OCI-LY3 (cell line): ENCODE measurements at regions not wholly inside any gene's neighbourhood (a gene's known extent, or its start where the extent isn't known, plus 50 kb on each side); places are given as distances from the start of the nearest gene placed in this dataset.

Source experiments
- H2AFZ ChIP-seq: fragments of 200-600, 300-600 bp; shearing (Covaris generic); 2 replicates; pipeline ENCODE4 v1.6.0; 2014; ENCODE audit warnings: antibody characterized with exemption, low read depth, low read length
- H3K27ac ChIP-seq: fragments of 200-600, 300-600 bp; sonication (generic); 2 replicates; pipeline ENCODE4 v1.5.1; 2014; ENCODE audit warnings: mild to moderate bottlenecking, low read length, moderate library complexity, mixed read lengths
- H3K27me3 ChIP-seq: fragments of 200-600, 300-600 bp; sonication (generic); 2 replicates; pipeline ENCODE4 v1.6.1; 2014; ENCODE audit warnings: low read depth, low read length, mixed read lengths
- H3K36me3 ChIP-seq: fragments of 200-600, 300-600 bp; sonication (generic); replicated peaks from 2 replicates; pipeline ENCODE3; 2014; ENCODE audit warnings: low read depth, low read length, mixed read lengths
- H3K4me1 ChIP-seq: fragments of 300-600, 200-600 bp; sonication (generic); 2 replicates; pipeline ENCODE4 v1.6.1; 2014; ENCODE audit warnings: low read length, mixed read lengths
- H3K4me2 ChIP-seq: fragments of 200-600, 300-600 bp; sonication (generic); 2 replicates; pipeline ENCODE4 v1.6.1; 2014; ENCODE audit warnings: low read length, mixed read lengths
- H3K4me3 ChIP-seq: fragments of 300-600, 200-600 bp; sonication (generic); 2 replicates; pipeline ENCODE4 v1.5.1; 2014; ENCODE audit warnings: antibody characterized with exemption, mild to moderate bottlenecking, low read length, moderate library complexity
- H3K79me2 ChIP-seq: fragments of 300-600, 200-600 bp; shearing (Covaris generic); 2 replicates; pipeline ENCODE4 v1.6.1; 2014; ENCODE audit warnings: mild to moderate bottlenecking, low read length, mixed read lengths
- H3K9ac ChIP-seq: fragments of 300-600, 200-600 bp; shearing (Covaris generic); 2 replicates; pipeline ENCODE4 v1.6.0; 2014; ENCODE audit warnings: mild to moderate bottlenecking, low read length, moderate library complexity
- H3K9me3 ChIP-seq: fragments of 200-600, 300-600 bp; shearing (Covaris generic); 2 replicates; pipeline ENCODE4 v1.6.1; 2014; ENCODE audit warnings: low read length, mixed read lengths; ENCODE audit not compliant: insufficient read depth
- H4K20me1 ChIP-seq: fragments of 200-600, 300-600 bp; sonication (generic); 2 replicates; pipeline ENCODE4 v1.6.1; 2016; ENCODE audit warnings: low read length, mixed read lengths; ENCODE audit not compliant: insufficient read depth
- CTCF ChIP-seq: fragments of 200-600, 300-600 bp; sonication (generic); IDR thresholded peaks from 2 replicates; pipeline ENCODE4 v1.5.1; 2014; ENCODE audit warnings: antibody characterized with exemption, low read length, low read depth
- EZH2phosphoT487 ChIP-seq: fragments of 200-600 bp; shearing (Covaris generic); IDR thresholded peaks from 2 replicates; pipeline ENCODE4 v1.6.1; 2018; ENCODE audit warnings: antibody characterized with exemption, mixed run types, low read depth

GRCh38 chr1:223483511-223483910 lies 90.3 kb downstream of the CCDC185 start:
- no peak overlapping the region for H3K4me2 ChIP-seq
- no peak overlapping the region for H3K27ac ChIP-seq
- peaks cover 46% of the 10 kb centered on the region for H3K27me3 ChIP-seq
- no peaks in the 10 kb centered on the region for H3K79me2 ChIP-seq
- H3K9ac ChIP-seq, result no peak overlapping the region
- H4K20me1 ChIP-seq, result no peaks in the 10 kb centered on the region
- H3K4me1 ChIP-seq, result no peaks in the 10 kb centered on the region
- H2AFZ ChIP-seq, result no peak overlapping the region
- no peaks in the 10 kb centered on the region for H3K36me3 ChIP-seq
- TF ChIP-seq EZH2phosphoT487 (no peak), CTCF (no peak)
- H3K9me3 ChIP-seq, result no peaks in the 10 kb centered on the region
- no peak overlapping the region for H3K4me3 ChIP-seq

- Histone ChIP-seq H3K9ac (no peak overlapping the region), H3K79me2 (no peaks in the 10 kb centered on the region), H2AFZ (no peak overlapping the region), H4K20me1 (no peaks in the 10 kb centered on the region), H3K4me1 (no peaks in the 10 kb centered on the region), H3K9me3 (no peaks in the 10 kb centered on the region), H3K36me3 (no peaks in the 10 kb centered on the region), H3K4me3 (no peak overlapping the region), H3K27me3 (peaks cover 52% of the 10 kb centered on the region), H3K27ac (no peak overlapping the region), H3K4me2 (no peak overlapping the region)
- TF ChIP-seq CTCF, result no peak
Observed at GRCh38 chr1:223486366-223486765, 93.2 kb downstream of the CCDC185 start.

- Histone ChIP-seq H3K4me1 (no peaks in the 10 kb centered on the region), H3K27me3 (peaks cover 50% of the 10 kb centered on the region), H3K36me3 (no peaks in the 10 kb centered on the region), H2AFZ (no peak overlapping the region), H3K4me3 (no peak overlapping the region), H3K79me2 (no peaks in the 10 kb centered on the region), H3K9me3 (no peaks in the 10 kb centered on the region), H3K4me2 (no peak overlapping the region), H3K27ac (no peak overlapping the region), H4K20me1 (no peaks in the 10 kb centered on the region), H3K9ac (no peak overlapping the region)
- no peak for TF ChIP-seq EZH2phosphoT487
Observed at GRCh38 chr1:223486932-223487886, 94.0 kb downstream of the CCDC185 start.

GRCh38 chr1:223487887-223488259 lies 94.7 kb downstream of the CCDC185 start:
- Histone ChIP-seq H3K36me3 (no peaks in the 10 kb centered on the region), H3K27ac (no peak overlapping the region), H3K27me3 (peaks cover 44% of the 10 kb centered on the region), H3K4me2 (no peak overlapping the region), H3K4me3 (no peak overlapping the region), H3K9me3 (no peaks in the 10 kb centered on the region), H3K9ac (no peak overlapping the region), H3K4me1 (no peaks in the 10 kb centered on the region), H3K79me2 (no peaks in the 10 kb centered on the region), H2AFZ (no peak overlapping the region), H4K20me1 (no peaks in the 10 kb centered on the region)
- TF ChIP-seq CTCF, result no peak
- TF ChIP-seq EZH2phosphoT487, result no peak
